ENCODE measurements at regions not wholly inside any gene's neighbourhood (a gene's known extent, or its start where the extent isn't known, plus 50 kb on each side); places are given as distances from the start of the nearest gene placed in this dataset.

DNA sequence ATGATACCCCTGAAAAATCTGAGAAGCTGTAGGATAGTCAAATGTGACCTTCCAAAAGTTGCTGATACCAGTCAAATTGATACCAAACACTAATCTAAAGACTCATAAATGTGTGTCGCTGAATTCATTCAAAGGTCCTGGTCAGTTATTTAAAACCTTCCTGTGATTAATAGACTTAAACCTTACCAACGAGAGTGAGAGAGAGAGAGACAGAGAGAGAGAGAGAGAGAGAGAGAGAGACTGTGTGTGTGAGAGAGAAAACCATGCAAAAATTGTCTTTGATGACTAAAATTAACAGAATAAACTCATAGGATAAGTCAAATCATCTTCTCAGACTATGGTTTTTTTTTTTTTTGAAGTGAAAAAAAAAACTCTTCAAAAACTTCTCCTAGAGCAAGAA lies 370.9 kb upstream of the HS3ST5 start:
- no peaks in the 10 kb centered on the region for H3K36me3 ChIP-seq (ENCODE audit: control insufficient read depth, insufficient read depth, low read length)
- no peak overlapping the region for H3K4me3 ChIP-seq (ENCODE audit: insufficient read depth, low read depth, low read length, poor library complexity, severe bottlenecking)
- H3K27ac ChIP-seq (ENCODE audit: insufficient read depth, low read length, poor library complexity, severe bottlenecking) = no peak overlapping the region
- H3K4me1 ChIP-seq (ENCODE audit: control insufficient read depth, insufficient read depth, low read length, poor library complexity, severe bottlenecking) = no peaks in the 10 kb centered on the region
- no peaks in the 10 kb centered on the region for H3K27me3 ChIP-seq (replicated peaks; ENCODE audit: control insufficient read depth, insufficient read depth, low read length, poor library complexity, severe bottlenecking)
- DNase-seq = no peak
- no peaks in the 10 kb centered on the region for H3K9me3 ChIP-seq (ENCODE audit: control insufficient read depth, low read length)

DNA sequence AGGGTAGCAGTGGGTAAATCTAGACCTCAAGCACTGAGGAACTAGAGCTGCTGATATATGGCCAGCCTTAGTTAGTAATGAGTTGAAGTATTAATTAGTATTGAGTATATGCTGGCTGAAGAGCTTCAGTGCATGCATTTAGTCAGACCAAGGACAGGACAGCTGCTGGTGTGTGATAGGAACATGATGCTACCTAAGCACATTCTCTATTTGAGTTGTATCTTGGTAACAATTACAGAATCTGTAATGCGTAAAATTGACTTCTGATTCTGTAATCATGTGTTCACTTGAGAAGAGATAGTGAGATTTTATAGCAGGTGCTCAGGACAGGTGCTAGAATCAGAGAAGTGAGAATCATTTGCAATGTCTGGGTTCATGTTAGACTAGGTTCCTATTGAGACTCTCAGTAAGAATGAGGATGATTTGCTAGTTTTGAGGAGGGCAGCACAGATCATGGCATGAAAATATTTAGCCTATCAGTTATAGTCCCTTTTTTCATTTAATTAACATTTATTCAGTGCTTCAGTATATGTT lies 369.4 kb upstream of the HS3ST5 start:
- H3K36me3 ChIP-seq (ENCODE audit: control insufficient read depth, insufficient read depth, low read length) = no peaks in the 10 kb centered on the region
- DNase-seq = no peak
- no peak overlapping the region for H3K27ac ChIP-seq (ENCODE audit: insufficient read depth, low read length, poor library complexity, severe bottlenecking)

DNA sequence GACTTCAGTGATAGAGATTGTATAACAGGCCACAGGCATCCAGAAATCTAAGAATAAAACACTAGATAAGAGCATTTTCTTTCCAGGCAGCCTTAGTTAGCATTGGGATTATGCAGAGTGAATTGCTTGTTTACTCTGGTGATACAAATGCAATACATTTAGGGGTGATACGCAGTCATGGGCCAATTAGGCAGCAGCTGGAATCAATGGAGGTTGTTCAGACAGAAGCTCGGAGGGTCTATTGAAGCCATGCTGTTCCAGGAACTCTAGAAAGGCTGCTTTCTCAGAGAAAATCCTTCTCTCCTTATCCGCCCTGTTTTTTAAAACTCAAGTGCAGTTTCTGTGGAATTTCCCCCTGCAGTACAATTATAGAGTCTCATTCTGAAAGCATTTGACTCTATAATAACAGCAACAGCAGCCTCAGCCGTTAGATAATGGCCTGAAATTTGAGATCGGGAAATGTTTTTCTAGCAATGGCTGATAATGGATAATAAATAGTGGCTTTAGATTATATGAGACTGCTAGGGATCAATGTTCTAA lies 364.3 kb upstream of the HS3ST5 start:
- no peak for DNase-seq
- no peaks in the 10 kb centered on the region for H3K9me3 ChIP-seq (ENCODE audit: control insufficient read depth, low read length)
- H3K36me3 ChIP-seq (ENCODE audit: control insufficient read depth, insufficient read depth, low read length) = no peaks in the 10 kb centered on the region
- no peak overlapping the region for H3K27ac ChIP-seq (ENCODE audit: insufficient read depth, low read length, poor library complexity, severe bottlenecking)
- no peaks in the 10 kb centered on the region for H3K4me1 ChIP-seq (ENCODE audit: control insufficient read depth, insufficient read depth, low read length, poor library complexity, severe bottlenecking)
- H3K27me3 ChIP-seq (replicated peaks; ENCODE audit: control insufficient read depth, insufficient read depth, low read length, poor library complexity, severe bottlenecking) = no peaks in the 10 kb centered on the region
- H3K4me3 ChIP-seq (ENCODE audit: insufficient read depth, low read depth, low read length, poor library complexity, severe bottlenecking) = no peak overlapping the region

More for the DNA sequence above, 369.4 kb upstream of the HS3ST5 start:
- H3K9me3 ChIP-seq (ENCODE audit: control insufficient read depth, low read length) = no peaks in the 10 kb centered on the region
- H3K27me3 ChIP-seq (replicated peaks; ENCODE audit: control insufficient read depth, insufficient read depth, low read length, poor library complexity, severe bottlenecking) = no peaks in the 10 kb centered on the region
- H3K4me1 ChIP-seq (ENCODE audit: control insufficient read depth, insufficient read depth, low read length, poor library complexity, severe bottlenecking) = no peaks in the 10 kb centered on the region
- no peak overlapping the region for H3K4me3 ChIP-seq (ENCODE audit: insufficient read depth, low read depth, low read length, poor library complexity, severe bottlenecking)

DNA sequence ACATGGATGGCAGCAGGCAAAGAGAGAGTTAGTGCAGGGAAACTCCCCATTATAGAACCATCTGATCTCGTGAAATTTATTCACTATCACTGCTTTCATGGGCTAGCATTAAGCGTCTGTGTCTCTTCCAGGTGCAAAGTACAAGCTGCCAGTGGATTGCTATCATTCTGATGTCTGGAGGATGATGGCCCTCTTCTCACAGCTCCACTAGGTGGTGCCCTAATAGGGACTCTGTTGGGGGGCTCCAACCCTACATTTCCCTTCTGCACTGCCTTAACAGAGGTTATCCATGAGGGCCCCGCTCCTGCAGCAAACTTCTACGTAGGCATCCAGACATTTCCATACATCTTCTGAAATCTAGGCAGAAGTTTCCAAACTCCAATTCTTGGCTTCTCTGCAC lies 347.8 kb upstream of the HS3ST5 start:
- no peaks in the 10 kb centered on the region for H3K9me3 ChIP-seq (ENCODE audit: control insufficient read depth, low read length)
- no peak overlapping the region for H3K4me3 ChIP-seq (ENCODE audit: insufficient read depth, low read depth, low read length, poor library complexity, severe bottlenecking)
- H3K36me3 ChIP-seq (ENCODE audit: control insufficient read depth, insufficient read depth, low read length) = no peaks in the 10 kb centered on the region
- no peak overlapping the region for H3K27ac ChIP-seq (ENCODE audit: insufficient read depth, low read length, poor library complexity, severe bottlenecking)
- H3K27me3 ChIP-seq (replicated peaks; ENCODE audit: control insufficient read depth, insufficient read depth, low read length, poor library complexity, severe bottlenecking) = no peaks in the 10 kb centered on the region
- no peak for DNase-seq
- H3K4me1 ChIP-seq (ENCODE audit: control insufficient read depth, insufficient read depth, low read length, poor library complexity, severe bottlenecking) = no peaks in the 10 kb centered on the region

DNA sequence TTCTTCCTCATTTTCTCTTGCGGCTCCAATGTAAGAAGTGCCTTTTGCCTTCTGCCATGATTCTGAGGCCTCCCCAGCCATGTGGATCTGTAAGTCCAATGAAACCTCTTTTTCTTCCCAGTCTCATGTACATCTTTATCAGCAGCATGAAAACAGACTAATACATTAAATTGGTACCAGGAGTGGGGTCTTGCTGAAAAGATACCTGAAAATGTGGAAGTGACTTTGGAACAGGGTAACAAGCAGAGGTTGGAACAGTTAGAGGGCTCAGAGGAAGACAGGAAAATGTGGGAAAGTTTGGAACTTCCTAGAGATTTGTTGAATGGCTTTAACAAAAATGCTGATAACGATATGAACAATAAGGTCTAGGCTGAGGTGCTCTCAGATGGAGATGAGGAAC lies 316.7 kb upstream of the HS3ST5 start:
- no peak for DNase-seq
- no peak overlapping the region for H3K4me3 ChIP-seq (ENCODE audit: insufficient read depth, low read depth, low read length, poor library complexity, severe bottlenecking)
- no peaks in the 10 kb centered on the region for H3K36me3 ChIP-seq (ENCODE audit: control insufficient read depth, insufficient read depth, low read length)
- H3K4me1 ChIP-seq (ENCODE audit: control insufficient read depth, insufficient read depth, low read length, poor library complexity, severe bottlenecking) = no peaks in the 10 kb centered on the region
- H3K27me3 ChIP-seq (replicated peaks; ENCODE audit: control insufficient read depth, insufficient read depth, low read length, poor library complexity, severe bottlenecking) = no peaks in the 10 kb centered on the region
- H3K27ac ChIP-seq (ENCODE audit: insufficient read depth, low read length, poor library complexity, severe bottlenecking) = no peak overlapping the region
- no peaks in the 10 kb centered on the region for H3K9me3 ChIP-seq (ENCODE audit: control insufficient read depth, low read length)

DNA sequence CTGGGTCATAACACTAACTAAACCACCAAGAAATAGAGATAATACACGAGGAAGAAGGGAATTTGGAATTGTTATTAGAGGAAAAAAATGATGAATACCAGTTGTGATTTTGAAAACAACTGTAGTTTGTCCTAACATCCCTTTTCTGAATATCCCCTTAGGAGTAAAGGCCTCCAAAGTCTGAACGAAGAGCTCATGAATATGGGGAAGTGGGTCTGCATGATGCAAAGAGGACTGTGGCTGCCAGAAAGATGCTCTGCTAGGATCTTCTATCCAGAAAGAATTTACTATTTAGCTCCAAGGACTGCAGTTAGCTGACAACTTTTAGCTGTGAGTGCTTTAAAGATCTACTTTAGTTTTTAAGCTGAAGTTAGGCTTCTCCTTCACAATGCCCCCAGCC lies 308.8 kb upstream of the HS3ST5 start:
- DNase-seq = no peak
- no peaks in the 10 kb centered on the region for H3K27me3 ChIP-seq (replicated peaks; ENCODE audit: control insufficient read depth, insufficient read depth, low read length, poor library complexity, severe bottlenecking)
- H3K27ac ChIP-seq (ENCODE audit: insufficient read depth, low read length, poor library complexity, severe bottlenecking) = no peak overlapping the region
- no peaks in the 10 kb centered on the region for H3K36me3 ChIP-seq (ENCODE audit: control insufficient read depth, insufficient read depth, low read length)
- no peak overlapping the region for H3K4me3 ChIP-seq (ENCODE audit: insufficient read depth, low read depth, low read length, poor library complexity, severe bottlenecking)
- no peaks in the 10 kb centered on the region for H3K4me1 ChIP-seq (ENCODE audit: control insufficient read depth, insufficient read depth, low read length, poor library complexity, severe bottlenecking)
- H3K9me3 ChIP-seq (ENCODE audit: control insufficient read depth, low read length) = no peaks in the 10 kb centered on the region

DNA sequence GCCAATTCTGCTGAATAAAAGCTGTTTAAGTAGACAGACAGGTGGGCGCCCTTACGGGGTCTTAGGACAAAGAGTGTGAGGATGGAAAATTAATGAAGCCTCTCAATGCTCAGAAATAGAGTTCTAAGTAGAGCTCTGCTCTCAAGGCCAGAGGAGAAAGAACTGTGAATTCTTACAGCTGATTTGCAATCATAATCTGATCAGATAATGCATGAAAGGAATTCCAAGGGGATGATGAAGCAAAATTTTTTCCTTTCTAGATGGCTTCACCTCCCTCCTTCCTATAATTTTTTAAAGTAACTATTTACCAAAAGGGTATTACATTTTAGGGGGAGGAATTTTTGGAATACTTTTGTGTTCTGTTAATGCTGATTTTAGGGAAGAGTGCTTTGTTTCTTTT lies 308.1 kb upstream of the HS3ST5 start:
- H3K27me3 ChIP-seq (replicated peaks; ENCODE audit: control insufficient read depth, insufficient read depth, low read length, poor library complexity, severe bottlenecking) = no peaks in the 10 kb centered on the region
- H3K27ac ChIP-seq (ENCODE audit: insufficient read depth, low read length, poor library complexity, severe bottlenecking) = no peak overlapping the region
- DNase-seq = no peak

DNA sequence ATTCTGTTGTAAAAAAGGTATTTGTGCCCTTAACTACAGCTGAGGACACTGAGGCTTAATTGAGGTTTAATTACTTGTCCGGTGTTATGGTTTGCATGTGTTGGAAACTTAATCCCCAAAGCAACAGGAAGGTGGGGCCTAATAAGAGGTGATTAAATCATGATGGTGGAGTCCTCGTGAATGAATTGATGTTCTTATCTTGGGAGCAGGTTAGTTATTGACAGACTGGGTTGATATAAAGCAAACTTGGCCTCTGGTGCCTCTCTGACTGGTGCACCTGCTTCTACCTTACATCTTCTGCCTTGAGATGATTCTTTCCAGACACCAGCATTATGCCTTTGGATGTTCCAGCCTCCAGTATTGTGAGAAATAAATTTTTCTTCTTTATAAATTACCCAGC lies 306.5 kb upstream of the HS3ST5 start:
- H3K4me1 ChIP-seq (ENCODE audit: control insufficient read depth, insufficient read depth, low read length, poor library complexity, severe bottlenecking) = no peaks in the 10 kb centered on the region
- no peaks in the 10 kb centered on the region for H3K9me3 ChIP-seq (ENCODE audit: control insufficient read depth, low read length)
- no peaks in the 10 kb centered on the region for H3K27me3 ChIP-seq (replicated peaks; ENCODE audit: control insufficient read depth, insufficient read depth, low read length, poor library complexity, severe bottlenecking)
- no peak for DNase-seq
- no peaks in the 10 kb centered on the region for H3K36me3 ChIP-seq (ENCODE audit: control insufficient read depth, insufficient read depth, low read length)
- H3K27ac ChIP-seq (ENCODE audit: insufficient read depth, low read length, poor library complexity, severe bottlenecking) = no peak overlapping the region
- no peak overlapping the region for H3K4me3 ChIP-seq (ENCODE audit: insufficient read depth, low read depth, low read length, poor library complexity, severe bottlenecking)

More for the DNA sequence above, 308.1 kb upstream of the HS3ST5 start:
- Histone ChIP-seq H3K36me3 (ENCODE audit: control insufficient read depth, insufficient read depth, low read length) (no peaks in the 10 kb centered on the region), H3K4me1 (ENCODE audit: control insufficient read depth, insufficient read depth, low read length, poor library complexity, severe bottlenecking) (no peaks in the 10 kb centered on the region), H3K9me3 (ENCODE audit: control insufficient read depth, low read length) (no peaks in the 10 kb centered on the region), H3K4me3 (ENCODE audit: insufficient read depth, low read depth, low read length, poor library complexity, severe bottlenecking) (no peak overlapping the region)

DNA sequence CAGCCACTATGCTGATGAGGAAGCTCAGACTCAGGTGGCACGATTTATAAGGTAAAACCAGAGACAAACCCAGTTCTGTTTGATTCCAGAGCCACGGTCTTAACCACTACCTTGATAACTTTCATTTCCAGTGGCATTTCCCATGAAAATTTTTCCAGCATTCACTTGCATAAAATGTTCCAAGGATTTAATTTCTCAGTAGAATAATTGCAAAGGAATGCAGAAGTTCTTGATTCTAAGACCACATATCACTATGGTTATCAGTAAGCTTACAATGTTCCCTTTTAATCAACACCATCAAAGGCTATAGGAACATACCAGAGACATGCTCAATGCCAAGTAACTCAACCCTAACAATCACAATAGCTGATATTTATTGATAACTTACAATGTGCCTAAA lies 306.0 kb upstream of the HS3ST5 start:
- H3K36me3 ChIP-seq (ENCODE audit: control insufficient read depth, insufficient read depth, low read length) = no peaks in the 10 kb centered on the region
- no peaks in the 10 kb centered on the region for H3K27me3 ChIP-seq (replicated peaks; ENCODE audit: control insufficient read depth, insufficient read depth, low read length, poor library complexity, severe bottlenecking)
- DNase-seq = no peak
- H3K4me1 ChIP-seq (ENCODE audit: control insufficient read depth, insufficient read depth, low read length, poor library complexity, severe bottlenecking) = no peaks in the 10 kb centered on the region
- H3K4me3 ChIP-seq (ENCODE audit: insufficient read depth, low read depth, low read length, poor library complexity, severe bottlenecking) = no peak overlapping the region
- H3K27ac ChIP-seq (ENCODE audit: insufficient read depth, low read length, poor library complexity, severe bottlenecking) = no peak overlapping the region
- no peaks in the 10 kb centered on the region for H3K9me3 ChIP-seq (ENCODE audit: control insufficient read depth, low read length)

DNA sequence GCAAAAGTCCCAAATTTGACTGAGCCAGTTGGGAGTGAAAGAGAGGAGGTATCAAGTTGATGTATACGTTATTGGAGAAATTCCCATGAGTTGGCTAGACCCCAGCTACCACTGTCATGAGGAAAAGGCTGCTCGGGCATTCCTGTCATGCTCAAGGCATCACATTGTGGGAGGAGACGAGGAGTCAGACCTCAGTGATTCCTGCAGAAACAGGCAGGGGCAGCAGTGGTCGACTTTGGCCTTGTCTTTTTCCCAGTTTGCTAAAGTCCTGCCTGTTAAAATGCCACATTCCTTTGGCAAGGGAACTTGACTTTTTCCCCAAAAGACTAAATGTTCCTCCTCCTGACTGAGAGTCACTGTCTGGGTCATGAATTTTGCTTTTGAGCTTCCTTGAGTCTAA lies 295.5 kb upstream of the HS3ST5 start:
- Histone ChIP-seq H3K4me3 (ENCODE audit: insufficient read depth, low read depth, low read length, poor library complexity, severe bottlenecking) (no peak overlapping the region), H3K27ac (ENCODE audit: insufficient read depth, low read length, poor library complexity, severe bottlenecking) (no peak overlapping the region), H3K4me1 (ENCODE audit: control insufficient read depth, insufficient read depth, low read length, poor library complexity, severe bottlenecking) (no peaks in the 10 kb centered on the region), H3K27me3 (replicated peaks; ENCODE audit: control insufficient read depth, insufficient read depth, low read length, poor library complexity, severe bottlenecking) (no peaks in the 10 kb centered on the region), H3K9me3 (ENCODE audit: control insufficient read depth, low read length) (no peaks in the 10 kb centered on the region), H3K36me3 (ENCODE audit: control insufficient read depth, insufficient read depth, low read length) (no peaks in the 10 kb centered on the region)
- DNase-seq = no peak
